HEK293 (cell line): ENCODE measurements at regions not wholly inside any gene's neighbourhood (a gene's known extent, or its start where the extent isn't known, plus 50 kb on each side); places are given as distances from the start of the nearest gene placed in this dataset.

Experiments used
- GLI4 ChIP-seq: fragments of 450-650 bp; formaldehyde crosslinking; IDR thresholded peaks from 2 replicates; pipeline ENCODE4 v1.5.1; 2016; ENCODE audit warnings: missing biosample characterization, missing genetic modification characterization
- GLIS2 ChIP-seq: fragments of 450-650 bp; formaldehyde crosslinking; IDR thresholded peaks from 2 replicates; pipeline ENCODE4 v1.5.1; 2016; ENCODE audit warnings: missing biosample characterization, missing genetic modification characterization
- KLF16 ChIP-seq: fragments of 450-650 bp; formaldehyde crosslinking; IDR thresholded peaks from 2 replicates; pipeline ENCODE4 v1.5.1; 2017; ENCODE audit warnings: missing biosample characterization, missing genetic modification characterization
- KLF8 ChIP-seq: fragments of 450-650 bp; formaldehyde crosslinking; IDR thresholded peaks from 2 replicates; pipeline ENCODE4 v1.5.1; 2016; ENCODE audit warnings: missing biosample characterization, missing genetic modification characterization
- MEIS1 ChIP-seq: sonication (generic); formaldehyde crosslinking; IDR thresholded peaks from 2 replicates; pipeline ENCODE4 v1.8.1; 2022; ENCODE audit warnings: missing genetic modification reagents, mild to moderate bottlenecking, borderline replicate concordance
- SP3 ChIP-seq: fragments of 450-650 bp; formaldehyde crosslinking; IDR thresholded peaks from 2 replicates; pipeline ENCODE4 v1.5.1; 2016; ENCODE audit warnings: missing biosample characterization, missing genetic modification characterization
- TRIM28 ChIP-seq: IDR thresholded peaks from 2 replicates; pipeline ENCODE4 v1.6.1; 2011; ENCODE audit warnings: low read length, control low read depth, borderline replicate concordance
- YY2 ChIP-seq: fragments of 450-650 bp; formaldehyde crosslinking; IDR thresholded peaks from 2 replicates; pipeline ENCODE4 v1.5.1; 2016; ENCODE audit warnings: missing biosample characterization, missing genetic modification characterization
- ZBTB17 ChIP-seq: fragments of 450-650 bp; formaldehyde crosslinking; IDR thresholded peaks from 2 replicates; pipeline ENCODE4 v1.5.1; 2016; ENCODE audit warnings: missing biosample characterization, missing genetic modification characterization
- ZBTB8A ChIP-seq: fragments of 450-650 bp; formaldehyde crosslinking; IDR thresholded peaks from 2 replicates; pipeline ENCODE4 v1.5.1; 2016; ENCODE audit warnings: missing biosample characterization, missing genetic modification characterization
- ZEB2 ChIP-seq: fragments of 450-650 bp; formaldehyde crosslinking; IDR thresholded peaks from 2 replicates; pipeline ENCODE4 v1.5.1; 2016; ENCODE audit warnings: missing biosample characterization, missing genetic modification characterization
- ZNF10 ChIP-seq: fragments of 450-650 bp; formaldehyde crosslinking; IDR thresholded peaks from 2 replicates; pipeline ENCODE4 v1.5.1; 2017; ENCODE audit warnings: missing biosample characterization, missing genetic modification characterization
- ZNF140 ChIP-seq: fragments of 450-650 bp; formaldehyde crosslinking; IDR thresholded peaks from 2 replicates; pipeline ENCODE4 v1.5.1; 2016; ENCODE audit warnings: missing biosample characterization, missing genetic modification characterization
- ZNF155 ChIP-seq: fragments of 450-650 bp; formaldehyde crosslinking; IDR thresholded peaks from 2 replicates; pipeline ENCODE4 v1.5.1; 2016; ENCODE audit warnings: missing biosample characterization, missing genetic modification characterization
- ZNF19 ChIP-seq: fragments of 450-650 bp; formaldehyde crosslinking; IDR thresholded peaks from 2 replicates; pipeline ENCODE4; 2016; ENCODE audit warnings: missing biosample characterization, missing genetic modification characterization, low read depth
- ZNF202 ChIP-seq: fragments of 450-650 bp; formaldehyde crosslinking; IDR thresholded peaks from 2 replicates; pipeline ENCODE4 v1.5.1; 2016; ENCODE audit warnings: missing biosample characterization, missing genetic modification characterization, borderline replicate concordance
- ZNF37A ChIP-seq: fragments of 450-650 bp; IDR thresholded peaks from 2 replicates; pipeline ENCODE4 v1.5.1; 2018; ENCODE audit warnings: missing biosample characterization, missing genetic modification characterization
- ZNF394 ChIP-seq: fragments of 450-650 bp; formaldehyde crosslinking; IDR thresholded peaks from 2 replicates; pipeline ENCODE4 v1.5.1; 2016; ENCODE audit warnings: missing biosample characterization, missing genetic modification characterization, mild to moderate bottlenecking, moderate library complexity, borderline replicate concordance
- ZNF404 ChIP-seq: fragments of 450-650 bp; formaldehyde crosslinking; IDR thresholded peaks from 2 replicates; pipeline ENCODE4 v1.5.1; 2017; ENCODE audit warnings: missing biosample characterization, missing genetic modification characterization
- ZNF423 ChIP-seq: fragments of 450-650 bp; formaldehyde crosslinking; IDR thresholded peaks from 2 replicates; pipeline ENCODE4 v1.5.1; 2016; ENCODE audit warnings: missing biosample characterization, missing genetic modification characterization
- ZNF473 ChIP-seq: fragments of 450-650 bp; formaldehyde crosslinking; IDR thresholded peaks from 2 replicates; pipeline ENCODE4 v1.5.1; 2017; ENCODE audit warnings: missing biosample characterization, missing genetic modification characterization
- ZNF555 ChIP-seq: fragments of 450-650 bp; formaldehyde crosslinking; conservative IDR thresholded peaks from 2 replicates; pipeline ENCODE4 v1.5.1; 2017; ENCODE audit warnings: missing biosample characterization, mild to moderate bottlenecking, missing genetic modification characterization, inconsistent platforms
- ZNF621 ChIP-seq: fragments of 450-650 bp; formaldehyde crosslinking; IDR thresholded peaks from 2 replicates; pipeline ENCODE4 v1.5.1; 2017; ENCODE audit warnings: missing biosample characterization, missing genetic modification characterization
- ZNF677 ChIP-seq: fragments of 450-650 bp; IDR thresholded peaks from 2 replicates; pipeline ENCODE4 v1.5.0; 2018; ENCODE audit warnings: missing biosample characterization, mild to moderate bottlenecking, missing genetic modification characterization, moderate library complexity
- ZNF843 ChIP-seq: fragments of 450-650 bp; formaldehyde crosslinking; IDR thresholded peaks from 2 replicates; pipeline ENCODE4 v1.5.1; 2016; ENCODE audit warnings: missing biosample characterization, missing genetic modification characterization
- ZSCAN30 ChIP-seq: fragments of 450-650 bp; IDR thresholded peaks from 2 replicates; pipeline ENCODE4 v1.5.1; 2018; ENCODE audit warnings: missing biosample characterization, mild to moderate bottlenecking, missing genetic modification characterization, moderate library complexity
- TF ChIP-seq, protein P1 (sequence below): fragments of 450-650 bp; formaldehyde crosslinking; IDR thresholded peaks from 2 replicates; pipeline ENCODE4 v1.5.1; 2016; ENCODE audit warnings: missing biosample characterization, missing genetic modification characterization
- TF ChIP-seq, protein P2 (sequence below): fragments of 450-650 bp; formaldehyde crosslinking; IDR thresholded peaks from 2 replicates; pipeline ENCODE4 v1.5.1; 2016; ENCODE audit warnings: missing biosample characterization, missing genetic modification characterization
- TF ChIP-seq, protein P3 (sequence below): fragments of 450-650 bp; formaldehyde crosslinking; IDR thresholded peaks from 2 replicates; pipeline ENCODE4 v1.5.1; 2016; ENCODE audit warnings: missing biosample characterization, missing genetic modification characterization, low read depth
- TF ChIP-seq, protein P4 (sequence below): fragments of 450-650 bp; formaldehyde crosslinking; IDR thresholded peaks from 2 replicates; pipeline ENCODE4 v1.5.1; 2016; ENCODE audit warnings: missing biosample characterization, missing genetic modification characterization
- TF ChIP-seq, protein P5 (sequence below): fragments of 450-650 bp; formaldehyde crosslinking; IDR thresholded peaks from 2 replicates; pipeline ENCODE4 v1.5.1; 2017; ENCODE audit warnings: missing biosample characterization, missing genetic modification characterization
- TF ChIP-seq, protein P6 (sequence below): fragments of 450-650 bp; formaldehyde crosslinking; IDR thresholded peaks from 2 replicates; pipeline ENCODE4 v1.5.1; 2016; ENCODE audit warnings: missing biosample characterization, missing genetic modification characterization, borderline replicate concordance

DNA sequence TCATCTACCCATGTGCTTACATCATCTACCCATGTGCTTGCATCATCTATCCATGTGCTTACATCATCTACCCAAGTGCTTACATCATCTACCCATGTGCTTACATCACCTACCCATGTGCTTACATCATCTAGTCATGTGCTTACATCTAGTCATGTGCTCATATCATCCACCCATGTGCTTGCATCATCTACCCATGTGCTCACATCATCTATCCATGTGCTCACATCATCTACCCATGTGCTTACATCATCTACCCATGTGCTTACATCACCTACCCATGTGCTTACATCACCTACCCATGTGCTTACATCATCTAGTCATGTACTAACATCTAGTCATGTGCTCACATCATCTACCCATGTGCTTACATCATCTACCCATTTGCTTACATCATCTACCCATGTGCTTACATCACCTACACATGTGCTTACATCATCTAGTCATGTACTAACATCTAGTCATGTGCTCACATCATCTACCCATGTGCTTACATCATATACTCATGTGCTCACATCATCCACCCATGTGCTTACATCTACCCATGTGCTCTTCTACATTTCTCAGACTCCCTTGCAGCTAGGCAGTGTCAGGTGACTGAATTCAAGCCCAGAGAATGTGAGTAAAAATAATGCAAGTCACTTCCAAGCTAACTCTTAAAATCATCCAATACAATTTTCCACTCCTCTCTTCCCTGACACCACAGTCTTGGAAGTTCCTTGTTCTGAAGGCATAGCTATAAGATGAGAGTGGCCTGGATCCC is 196.8 kb downstream of the CBLN1 start (continued):
- TF ChIP-seq ZNF140 (no peak), GLIS2 (no peak), YY2 (tag by site-specific recombination) (peak; percentile 62; the same call in 1 of the 2 replicates), ZNF202 (no peak), ZNF155 (peak; percentile 77; the same call in 1 of the 2 replicates), SP3 (peak; percentile 56; the same call in 1 of the 2 replicates), GLI4 (no peak), ZNF677 (tag by site-specific recombination) (no peak), ZNF555 (tag by site-specific recombination) (no peak), ZNF423 (tag by site-specific recombination) (no peak), ZSCAN30 (tag by site-specific recombination) (no peak), ZNF843 (no peak), ZEB2 (no peak), MEIS1 (CRISPR knock-in tag) (no peak), ZNF621 (tag by site-specific recombination) (no peak), ZNF473 (tag by site-specific recombination) (no peak), KLF16 (0 out of 2 replicates have a peak, but pooled peaks have one; percentile 36), ZNF37A (tag by site-specific recombination) (no peak), ZBTB17 (tag by site-specific recombination) (no peak), TRIM28 (peak; percentile 69; the same call in 1 of the 2 replicates), ZNF394 (tag by site-specific recombination) (no peak), KLF8 (tag by site-specific recombination) (no peak), ZNF404 (tag by site-specific recombination) (no peak), ZNF19 (tag by site-specific recombination) (peak; percentile 41; the same call in 1 of the 2 replicates), ZNF10 (no peak), ZBTB8A (tag by site-specific recombination) (no peak)
- TF ChIP-seq, protein P1, sequence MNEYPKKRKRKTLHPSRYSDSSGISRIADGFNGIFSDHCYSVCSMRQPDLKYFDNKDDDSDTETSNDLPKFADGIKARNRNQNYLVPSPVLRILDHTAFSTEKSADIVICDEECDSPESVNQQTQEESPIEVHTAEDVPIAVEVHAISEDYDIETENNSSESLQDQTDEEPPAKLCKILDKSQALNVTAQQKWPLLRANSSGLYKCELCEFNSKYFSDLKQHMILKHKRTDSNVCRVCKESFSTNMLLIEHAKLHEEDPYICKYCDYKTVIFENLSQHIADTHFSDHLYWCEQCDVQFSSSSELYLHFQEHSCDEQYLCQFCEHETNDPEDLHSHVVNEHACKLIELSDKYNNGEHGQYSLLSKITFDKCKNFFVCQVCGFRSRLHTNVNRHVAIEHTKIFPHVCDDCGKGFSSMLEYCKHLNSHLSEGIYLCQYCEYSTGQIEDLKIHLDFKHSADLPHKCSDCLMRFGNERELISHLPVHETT, result no peak
- TF ChIP-seq, protein P2, sequence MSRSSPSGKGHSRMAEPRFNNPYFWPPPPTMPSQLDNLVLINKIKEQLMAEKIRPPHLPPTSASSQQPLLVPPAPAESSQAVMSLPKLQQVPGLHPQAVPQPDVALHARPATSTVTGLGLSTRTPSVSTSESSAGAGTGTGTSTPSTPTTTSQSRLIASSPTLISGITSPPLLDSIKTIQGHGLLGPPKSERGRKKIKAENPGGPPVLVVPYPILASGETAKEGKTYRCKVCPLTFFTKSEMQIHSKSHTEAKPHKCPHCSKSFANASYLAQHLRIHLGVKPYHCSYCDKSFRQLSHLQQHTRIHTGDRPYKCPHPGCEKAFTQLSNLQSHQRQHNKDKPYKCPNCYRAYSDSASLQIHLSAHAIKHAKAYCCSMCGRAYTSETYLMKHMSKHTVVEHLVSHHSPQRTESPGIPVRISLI (tag by site-specific recombination), result no peak
- TF ChIP-seq, protein P3, sequence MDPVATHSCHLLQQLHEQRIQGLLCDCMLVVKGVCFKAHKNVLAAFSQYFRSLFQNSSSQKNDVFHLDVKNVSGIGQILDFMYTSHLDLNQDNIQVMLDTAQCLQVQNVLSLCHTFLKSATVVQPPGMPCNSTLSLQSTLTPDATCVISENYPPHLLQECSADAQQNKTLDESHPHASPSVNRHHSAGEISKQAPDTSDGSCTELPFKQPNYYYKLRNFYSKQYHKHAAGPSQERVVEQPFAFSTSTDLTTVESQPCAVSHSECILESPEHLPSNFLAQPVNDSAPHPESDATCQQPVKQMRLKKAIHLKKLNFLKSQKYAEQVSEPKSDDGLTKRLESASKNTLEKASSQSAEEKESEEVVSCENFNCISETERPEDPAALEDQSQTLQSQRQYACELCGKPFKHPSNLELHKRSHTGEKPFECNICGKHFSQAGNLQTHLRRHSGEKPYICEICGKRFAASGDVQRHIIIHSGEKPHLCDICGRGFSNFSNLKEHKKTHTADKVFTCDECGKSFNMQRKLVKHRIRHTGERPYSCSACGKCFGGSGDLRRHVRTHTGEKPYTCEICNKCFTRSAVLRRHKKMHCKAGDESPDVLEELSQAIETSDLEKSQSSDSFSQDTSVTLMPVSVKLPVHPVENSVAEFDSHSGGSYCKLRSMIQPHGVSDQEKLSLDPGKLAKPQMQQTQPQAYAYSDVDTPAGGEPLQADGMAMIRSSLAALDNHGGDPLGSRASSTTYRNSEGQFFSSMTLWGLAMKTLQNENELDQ (tag by site-specific recombination), result no peak
- TF ChIP-seq, protein P4, sequence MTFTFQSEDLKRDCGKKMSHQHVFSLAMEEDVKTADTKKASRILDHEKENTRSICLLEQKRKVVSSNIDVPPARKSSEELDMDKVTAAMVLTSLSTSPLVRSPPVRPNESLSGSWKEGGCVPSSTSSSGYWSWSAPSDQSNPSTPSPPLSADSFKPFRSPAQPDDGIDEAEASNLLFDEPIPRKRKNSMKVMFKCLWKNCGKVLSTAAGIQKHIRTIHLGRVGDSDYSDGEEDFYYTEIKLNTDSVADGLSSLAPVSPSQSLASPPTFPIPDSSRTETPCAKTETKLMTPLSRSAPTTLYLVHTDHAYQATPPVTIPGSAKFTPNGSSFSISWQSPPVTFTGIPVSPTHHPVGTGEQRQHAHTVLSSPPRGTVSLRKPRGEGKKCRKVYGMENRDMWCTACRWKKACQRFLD, result no peak
- TF ChIP-seq, protein P5, sequence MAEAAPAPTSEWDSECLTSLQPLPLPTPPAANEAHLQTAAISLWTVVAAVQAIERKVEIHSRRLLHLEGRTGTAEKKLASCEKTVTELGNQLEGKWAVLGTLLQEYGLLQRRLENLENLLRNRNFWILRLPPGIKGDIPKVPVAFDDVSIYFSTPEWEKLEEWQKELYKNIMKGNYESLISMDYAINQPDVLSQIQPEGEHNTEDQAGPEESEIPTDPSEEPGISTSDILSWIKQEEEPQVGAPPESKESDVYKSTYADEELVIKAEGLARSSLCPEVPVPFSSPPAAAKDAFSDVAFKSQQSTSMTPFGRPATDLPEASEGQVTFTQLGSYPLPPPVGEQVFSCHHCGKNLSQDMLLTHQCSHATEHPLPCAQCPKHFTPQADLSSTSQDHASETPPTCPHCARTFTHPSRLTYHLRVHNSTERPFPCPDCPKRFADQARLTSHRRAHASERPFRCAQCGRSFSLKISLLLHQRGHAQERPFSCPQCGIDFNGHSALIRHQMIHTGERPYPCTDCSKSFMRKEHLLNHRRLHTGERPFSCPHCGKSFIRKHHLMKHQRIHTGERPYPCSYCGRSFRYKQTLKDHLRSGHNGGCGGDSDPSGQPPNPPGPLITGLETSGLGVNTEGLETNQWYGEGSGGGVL (tag by site-specific recombination), result peak; percentile 59
- TF ChIP-seq, protein P6, sequence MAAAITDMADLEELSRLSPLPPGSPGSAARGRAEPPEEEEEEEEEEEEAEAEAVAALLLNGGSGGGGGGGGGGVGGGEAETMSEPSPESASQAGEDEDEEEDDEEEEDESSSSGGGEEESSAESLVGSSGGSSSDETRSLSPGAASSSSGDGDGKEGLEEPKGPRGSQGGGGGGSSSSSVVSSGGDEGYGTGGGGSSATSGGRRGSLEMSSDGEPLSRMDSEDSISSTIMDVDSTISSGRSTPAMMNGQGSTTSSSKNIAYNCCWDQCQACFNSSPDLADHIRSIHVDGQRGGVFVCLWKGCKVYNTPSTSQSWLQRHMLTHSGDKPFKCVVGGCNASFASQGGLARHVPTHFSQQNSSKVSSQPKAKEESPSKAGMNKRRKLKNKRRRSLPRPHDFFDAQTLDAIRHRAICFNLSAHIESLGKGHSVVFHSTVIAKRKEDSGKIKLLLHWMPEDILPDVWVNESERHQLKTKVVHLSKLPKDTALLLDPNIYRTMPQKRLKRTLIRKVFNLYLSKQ (tag by site-specific recombination), result no peak
